NCI-H524 treated with DMSO at 0.1 percent for 48 hours (cell line): ENCODE measurements at regions not wholly inside any gene's neighbourhood (a gene's known extent, or its start where the extent isn't known, plus 50 kb on each side); places are given as distances from the start of the nearest gene placed in this dataset.

ENCODE experiments used
- DNase-seq: peaks from one replicate; lab custom pipeline; 2025; lab: John Stamatoyannopoulos, UW

DNA sequence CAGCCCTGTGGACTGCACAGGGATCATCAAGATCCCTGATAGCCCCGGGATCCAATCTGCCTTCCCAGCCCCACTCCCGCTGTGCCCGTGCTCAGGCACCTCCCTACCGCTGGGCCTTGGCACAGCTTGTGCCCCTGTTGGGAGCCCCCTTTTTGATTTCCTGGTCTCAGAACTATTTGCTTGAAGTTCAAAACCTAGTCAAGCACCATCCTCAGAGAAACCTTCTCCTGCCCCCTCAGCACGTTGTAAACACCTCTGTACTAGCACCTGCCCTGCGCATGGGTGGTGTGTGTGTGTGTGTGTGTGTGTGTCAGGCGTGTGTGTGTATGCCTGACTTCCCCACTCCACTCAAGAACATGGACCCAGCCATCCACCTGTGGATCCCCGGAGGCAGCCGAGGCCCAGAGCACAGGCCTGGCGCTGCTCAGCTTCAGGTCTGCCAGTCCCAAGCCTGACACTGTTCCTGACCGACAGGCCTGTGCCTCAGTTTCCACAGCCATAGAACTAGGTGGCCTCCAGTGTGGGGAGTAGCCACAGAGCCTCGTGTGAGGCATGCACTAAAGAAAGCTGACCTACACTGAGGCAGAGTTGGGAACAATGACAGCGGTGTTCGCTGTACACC, 65.5 kb downstream of the ADRA2C start:
- DNase-seq: no peak

GRCh38 chr4:3832536-3833220, 66.5 kb downstream of the ADRA2C start:
- no peak for DNase-seq

GRCh38 chr4:3833326-3833989, 67.3 kb downstream of the ADRA2C start:
- DNase-seq: no peak

GRCh38 chr4:3834186-3834662, 68.0 kb downstream of the ADRA2C start:
- DNase-seq: no peak

DNA sequence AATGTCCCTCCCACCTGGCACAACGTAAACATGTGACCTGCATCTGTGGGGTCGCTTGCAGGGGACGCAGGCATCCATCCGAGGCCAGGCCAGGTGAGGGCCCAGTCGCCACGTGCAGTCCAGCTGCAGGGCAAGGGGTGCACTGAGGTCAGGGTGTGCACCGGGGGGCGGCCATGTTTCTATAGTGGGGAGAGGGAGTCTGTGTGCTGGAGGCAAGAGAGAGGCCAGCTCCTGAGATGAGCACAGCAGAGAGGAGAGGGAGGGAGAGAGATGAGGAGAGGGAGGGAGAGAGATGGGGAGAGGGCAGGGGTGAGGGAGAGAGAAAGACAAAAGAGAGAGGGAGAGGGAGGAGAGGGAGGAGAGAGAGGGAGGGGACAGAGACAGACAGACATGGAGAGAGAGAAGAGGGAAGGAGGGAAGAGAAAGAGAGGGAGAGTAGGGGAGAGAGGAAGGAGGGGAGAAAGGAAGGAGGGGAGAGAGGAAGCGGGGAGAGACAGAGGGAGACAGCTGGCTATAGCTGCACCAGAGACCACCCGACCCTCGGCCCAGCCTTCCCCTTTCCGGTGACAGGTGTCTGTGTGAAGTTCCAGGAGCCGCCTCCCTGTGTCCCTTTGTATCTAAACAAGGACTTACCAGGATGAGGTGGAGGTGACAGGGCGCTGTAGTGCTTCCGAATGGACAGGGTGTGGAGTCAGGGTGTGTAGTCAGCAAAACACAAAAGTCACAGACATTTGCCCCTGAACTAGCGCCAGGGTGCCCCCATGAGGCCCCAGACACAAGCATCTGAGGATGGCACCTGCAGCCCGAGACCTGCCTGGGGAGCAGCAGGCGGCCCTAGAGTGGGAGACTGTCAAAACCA, 68.7 kb downstream of the ADRA2C start:
- no peak for DNase-seq

DNA sequence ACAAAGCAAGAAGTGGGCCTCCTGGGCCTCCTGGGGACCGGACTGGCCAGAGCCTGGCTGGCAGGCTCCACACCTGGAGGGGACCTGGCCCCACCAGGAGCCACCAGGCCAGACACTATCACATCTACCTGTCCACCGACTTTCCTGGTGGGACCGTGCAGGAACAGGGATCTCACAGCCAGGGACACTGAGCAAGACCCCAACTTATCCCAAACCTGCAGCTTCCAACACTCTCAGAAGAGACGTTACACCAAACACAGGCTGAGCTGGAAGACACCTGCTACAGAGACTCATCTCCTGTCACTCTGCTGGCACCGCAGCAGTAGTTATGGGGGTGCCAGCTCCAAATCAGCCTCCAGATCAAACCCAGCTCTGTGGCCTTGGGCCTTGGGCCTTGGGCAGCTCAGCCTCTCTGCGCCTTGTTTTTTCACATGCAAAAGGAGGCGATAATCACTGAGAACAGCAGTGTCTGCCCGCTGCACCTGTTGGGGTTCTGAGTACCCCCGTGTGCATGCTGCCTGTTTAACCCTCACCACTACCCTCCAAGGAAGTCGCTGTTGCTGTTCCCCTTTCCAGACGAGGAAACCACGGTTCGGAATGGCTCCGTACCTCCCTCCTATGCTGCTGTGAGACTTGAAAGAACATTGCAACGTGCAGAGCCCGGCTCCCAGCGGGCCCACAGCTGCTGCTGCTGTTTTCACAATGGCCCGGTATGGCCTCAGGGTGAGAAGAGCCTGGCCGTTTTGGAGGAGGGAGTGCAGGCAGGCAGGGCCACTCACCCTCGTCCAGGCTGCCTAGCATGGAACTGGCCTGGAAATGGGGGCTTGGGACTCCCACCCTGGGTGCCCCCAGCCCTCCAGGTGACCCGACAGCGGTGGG, 69.6 kb downstream of the ADRA2C start:
- no peak for DNase-seq

- DNase-seq: no peak
Measured at GRCh38 chr4:3836406-3836755, 70.2 kb downstream of the ADRA2C start.

- DNase-seq: no peak
Measured at GRCh38 chr4:3836756-3837601, 70.8 kb downstream of the ADRA2C start.

DNA sequence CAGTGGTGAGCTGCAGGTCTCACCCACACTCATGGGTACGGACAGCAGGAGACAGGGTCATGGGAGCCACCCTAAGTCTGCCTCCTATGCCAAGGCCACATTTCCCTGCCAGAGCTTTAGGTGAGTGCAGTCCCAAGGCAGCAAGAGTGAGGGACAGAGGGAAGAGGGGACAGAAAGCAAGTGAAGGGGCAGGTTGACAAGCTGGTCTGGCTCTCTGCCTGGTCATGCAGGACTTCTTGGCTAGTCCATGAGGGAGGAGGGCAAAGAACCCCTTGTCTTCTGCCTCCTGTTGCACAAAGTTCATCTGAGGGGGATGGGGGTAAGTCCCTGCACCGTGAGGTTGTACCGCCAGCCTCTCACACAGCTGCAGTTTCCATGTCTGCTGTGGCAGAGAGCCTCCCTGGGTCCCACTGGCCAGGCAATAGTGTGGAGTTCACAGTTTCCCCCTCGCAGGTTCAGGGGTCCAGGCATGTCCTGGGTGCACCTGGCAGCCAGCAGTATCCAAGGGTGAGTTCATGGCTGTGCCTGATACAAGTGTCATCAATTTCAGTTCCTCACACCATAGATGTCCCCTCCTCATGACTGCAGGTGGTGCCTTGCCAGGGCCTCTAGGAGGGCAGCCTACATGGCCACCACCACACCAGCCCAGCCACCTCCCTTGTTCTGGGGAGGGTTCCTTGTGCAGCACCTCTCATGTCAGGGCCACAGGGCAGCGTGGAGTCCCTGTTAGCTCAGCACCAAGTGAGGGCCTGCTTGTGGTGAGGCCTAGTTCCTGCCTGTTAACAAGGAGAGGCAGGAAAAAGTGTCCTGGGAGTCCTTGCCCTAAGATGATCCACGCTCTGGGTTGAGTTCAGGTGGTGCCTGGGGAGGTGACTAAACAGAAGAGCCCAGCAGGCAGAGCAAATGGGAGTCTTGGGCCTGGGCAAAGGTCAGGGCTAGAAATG, 72.5 kb downstream of the ADRA2C start:
- no peak for DNase-seq

- DNase-seq: no peak
Measured at GRCh38 chr4:3845094-3845743, 79.0 kb downstream of the ADRA2C start.

- DNase-seq: no peak
Measured at GRCh38 chr4:3845744-3846429, 79.7 kb downstream of the ADRA2C start.

DNA sequence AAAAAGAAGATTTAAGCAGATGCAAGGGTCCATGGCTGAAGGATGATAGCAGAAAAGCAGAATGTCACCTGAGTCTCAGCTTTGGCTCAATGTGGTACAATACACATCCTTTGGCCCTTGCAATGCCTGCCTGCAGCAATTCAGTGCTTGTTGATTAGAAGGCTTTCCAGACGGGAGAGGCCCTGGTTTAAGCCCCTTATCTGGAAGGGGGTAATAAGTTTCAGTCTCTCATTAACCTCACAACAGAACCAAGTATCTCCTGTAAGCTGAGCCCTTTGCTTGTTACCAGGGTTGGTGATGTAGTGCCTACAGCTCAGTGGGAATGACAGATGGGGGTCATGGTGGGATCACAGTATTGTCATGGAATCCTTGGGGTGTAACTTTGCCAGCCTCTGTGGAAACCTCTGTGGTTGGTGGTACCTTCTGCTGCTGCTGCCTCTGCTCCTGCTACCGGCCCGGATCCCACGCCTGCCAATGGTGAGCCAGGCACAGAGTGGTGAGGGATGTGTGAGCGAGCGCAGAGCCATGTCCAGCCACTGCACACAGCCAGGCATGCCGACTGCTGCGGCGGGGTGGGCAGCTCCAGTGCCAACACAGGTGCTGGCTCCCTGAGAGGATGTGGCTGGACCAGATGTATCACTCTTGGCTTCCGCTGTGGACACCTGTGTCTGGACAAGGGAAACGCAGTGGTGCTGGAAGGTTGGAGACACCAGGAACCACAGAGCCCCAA, 81.2 kb downstream of the ADRA2C start:
- DNase-seq: no peak

- no peak for DNase-seq
Measured at GRCh38 chr4:3848323-3848722, 82.1 kb downstream of the ADRA2C start.

GRCh38 chr4:3849140-3849539, 83.0 kb downstream of the ADRA2C start:
- DNase-seq: no peak

DNA sequence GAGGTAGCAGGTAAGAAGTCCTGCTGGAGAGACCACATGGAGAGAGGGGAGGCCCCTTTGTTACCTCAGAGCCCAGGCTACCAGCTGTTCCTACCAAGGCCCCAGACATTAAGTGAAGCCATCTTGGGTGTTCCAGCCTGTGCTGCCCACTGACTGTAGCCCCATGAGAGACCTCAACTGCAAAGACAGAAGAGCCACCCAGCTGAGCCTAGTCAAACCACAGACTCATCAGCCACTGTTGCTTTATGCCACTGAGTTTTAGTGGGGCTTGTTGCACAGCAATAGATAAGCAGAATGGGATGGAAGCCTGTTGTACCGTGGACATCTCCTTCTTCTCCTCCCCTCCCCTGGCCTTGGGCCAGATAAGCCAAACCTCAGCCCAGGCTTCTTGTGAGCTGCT, 83.9 kb downstream of the ADRA2C start:
- no peak for DNase-seq

DNA sequence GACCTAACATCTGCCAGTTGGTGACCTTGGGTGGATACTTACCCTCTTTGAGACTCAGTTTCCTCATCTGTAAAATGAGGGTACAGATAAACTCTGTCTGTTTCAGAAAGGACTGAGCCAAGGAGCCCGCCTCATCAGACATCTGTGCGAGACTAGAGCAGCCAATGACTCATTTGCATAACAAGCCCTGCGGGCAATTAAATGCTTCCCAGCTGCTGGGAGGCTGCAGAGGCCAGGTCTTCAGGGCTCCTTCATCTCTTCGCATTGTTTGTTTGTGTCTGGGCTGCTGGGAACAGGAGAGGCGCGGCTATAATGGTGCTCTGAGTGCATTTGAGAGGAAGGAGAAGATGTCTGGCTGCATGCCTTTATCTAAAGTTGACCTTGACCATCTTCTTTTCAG, 85.0 kb downstream of the ADRA2C start:
- no peak for DNase-seq

- no peak for DNase-seq
Measured at GRCh38 chr4:3851881-3852280, 85.7 kb downstream of the ADRA2C start.

DNA sequence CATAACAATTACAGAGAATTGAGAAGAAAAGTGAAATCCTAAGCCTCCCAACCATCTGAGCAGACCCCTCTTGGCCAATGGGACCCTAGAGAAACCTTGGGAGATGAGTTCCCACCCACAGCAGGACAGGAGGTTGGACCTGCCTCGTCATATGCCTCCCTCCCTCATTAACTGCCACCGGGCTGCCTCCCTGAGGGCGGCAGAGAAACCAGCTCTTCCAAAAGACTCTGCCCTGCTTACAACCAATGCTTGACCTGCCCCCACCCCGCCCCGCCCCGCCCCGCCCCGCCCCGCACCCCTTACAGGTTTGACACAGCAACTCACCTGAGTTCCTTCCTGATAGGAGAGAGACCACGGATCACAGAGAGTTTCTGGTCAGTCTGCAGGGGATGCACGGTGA, 86.1 kb downstream of the ADRA2C start:
- no peak for DNase-seq
